Esophagus (tissue), 2 donors: ENCODE measurements at regions not wholly inside any gene's neighbourhood (a gene's known extent, or its start where the extent isn't known, plus 50 kb on each side); places are given as distances from the start of the nearest gene placed in this dataset.

ENCODE experiments used
- H3K27ac ChIP-seq, 2 donors: one replicate each; pipeline ENCODE4 v1.5.1; 2013; ENCODE audit warnings: low read depth in 2 of 2, mild to moderate bottlenecking in 2 of 2, inconsistent platforms in 1 of 2, low read length in 1 of 2, moderate library complexity in 1 of 2
- H3K27me3 ChIP-seq, 2 donors: one replicate each; pipeline ENCODE4 v1.6.1; 2013; ENCODE audit warnings: low read length in 2 of 2, control low read depth in 1 of 2, mild to moderate bottlenecking in 1 of 2; ENCODE audit not compliant: insufficient read depth in 2 of 2, control insufficient read depth in 1 of 2
- H3K36me3 ChIP-seq, 2 donors: one replicate each; pipeline ENCODE4 v1.6.1; 2013; ENCODE audit warnings: low read length in 1 of 2; ENCODE audit not compliant: control insufficient read depth in 2 of 2, insufficient read depth in 2 of 2
- H3K4me1 ChIP-seq, 2 donors: one replicate each; pipeline ENCODE4 v1.6.1; 2013; ENCODE audit warnings: low read length in 1 of 2; ENCODE audit not compliant: control insufficient read depth in 2 of 2, insufficient read depth in 2 of 2
- H3K4me3 ChIP-seq, 2 donors: one replicate each; pipeline ENCODE4 v1.5.1; 2013; ENCODE audit warnings: low read length in 2 of 2, mild to moderate bottlenecking in 2 of 2, low read depth in 1 of 2, moderate library complexity in 1 of 2
- H3K9me3 ChIP-seq, 2 donors: one replicate each; pipeline ENCODE4 v1.6.1; 2013; ENCODE audit warnings: mild to moderate bottlenecking in 2 of 2, low read depth in 1 of 2, low read length in 1 of 2, moderate library complexity in 1 of 2; ENCODE audit not compliant: control insufficient read depth in 2 of 2, insufficient read depth in 1 of 2
- WGBS, 2 donors: extraction: QIAGEN DNeasy Blood & Tissue Kit; methylation state at CpG; one replicate each; pipeline ENCODE4 v1.1.7; 2013; 5-methylcytosine and 5-hydroxymethylcytosine counted together
- donor health status: healthy with polysubstance abuse.
- donor health status: Bipolar disorder and iron deficiency.

GRCh38 chr3:144662729-144663128 is 691.1 kb downstream of the DIPK2A start:
- peaks cover 0 to 7% of the 10 kb centered on the region in 2 donors for H3K9me3 ChIP-seq
- H3K27ac ChIP-seq, result no peak overlapping the region
- H3K27me3 ChIP-seq, result no peaks in the 10 kb centered on the region
- WGBS, 2 donors, result 72 to 75% methylated on average over 3 of the region's 3 CpGs
- H3K36me3 ChIP-seq, result no peaks in the 10 kb centered on the region
- H3K4me3 ChIP-seq, result no peak overlapping the region
- H3K4me1 ChIP-seq, result no peaks in the 10 kb centered on the region

GRCh38 chr3:144663456-144664436 is 692.1 kb downstream of the DIPK2A start:
- Histone ChIP-seq H3K4me1 (no peaks in the 10 kb centered on the region), H3K36me3 (no peaks in the 10 kb centered on the region), H3K27me3 (no peaks in the 10 kb centered on the region), H3K9me3 (peaks cover 0 to 7% of the 10 kb centered on the region in 2 donors), H3K27ac (no peak overlapping the region), H3K4me3 (no peak overlapping the region)
- 74 to 81% methylated on average over 6 of the region's 6 CpGs for WGBS, 2 donors

GRCh38 chr3:144665567-144666053 is 694.0 kb downstream of the DIPK2A start:
- H3K27me3 ChIP-seq, result no peaks in the 10 kb centered on the region
- H3K36me3 ChIP-seq, result no peaks in the 10 kb centered on the region
- H3K9me3 ChIP-seq, result peaks cover 0 to 7% of the 10 kb centered on the region in 2 donors
- no peak overlapping the region for H3K27ac ChIP-seq
- H3K4me1 ChIP-seq, result no peaks in the 10 kb centered on the region
- no peak overlapping the region for H3K4me3 ChIP-seq
- 75 to 84% methylated on average over 1 of the region's 1 CpG for whole genome bisulfite sequencing, 2 donors

GRCh38 chr3:144670571-144670970 is 698.9 kb downstream of the DIPK2A start:
- Histone ChIP-seq H3K27me3 (no peaks in the 10 kb centered on the region), H3K27ac (no peak overlapping the region), H3K4me3 (no peak overlapping the region), H3K9me3 (peaks cover 0 to 1% of the 10 kb centered on the region in 2 donors), H3K36me3 (no peaks in the 10 kb centered on the region), H3K4me1 (no peaks in the 10 kb centered on the region)
- WGBS, 2 donors, result 92 to 94% methylated on average over 3 of the region's 3 CpGs

GRCh38 chr3:144677103-144677502 is 705.5 kb downstream of the DIPK2A start:
- Histone ChIP-seq H3K4me3 (no peak overlapping the region), H3K9me3 (no peaks in the 10 kb centered on the region), H3K36me3 (no peaks in the 10 kb centered on the region), H3K27ac (no peak overlapping the region), H3K27me3 (no peaks in the 10 kb centered on the region), H3K4me1 (no peaks in the 10 kb centered on the region)
- WGBS, 2 donors, result 59 to 61% methylated on average over 1 of the region's 1 CpG

- WGBS, 2 donors, result 90 to 92% methylated on average over 1 of the region's 1 CpG
- Histone ChIP-seq H3K27ac (no peak overlapping the region), H3K36me3 (no peaks in the 10 kb centered on the region), H3K27me3 (no peaks in the 10 kb centered on the region), H3K4me3 (no peak overlapping the region), H3K4me1 (no peaks in the 10 kb centered on the region), H3K9me3 (no peaks in the 10 kb centered on the region)
Measured at GRCh38 chr3:144683065-144683464, 711.4 kb downstream of the DIPK2A start.

- WGBS, 2 donors, result 80 to 81% methylated on average over 4 of the region's 4 CpGs
- H3K4me1 ChIP-seq, result no peaks in the 10 kb centered on the region
- H3K36me3 ChIP-seq, result no peaks in the 10 kb centered on the region
- H3K27ac ChIP-seq, result no peak overlapping the region
- H3K27me3 ChIP-seq, result no peaks in the 10 kb centered on the region
- H3K4me3 ChIP-seq, result no peak overlapping the region
- no peaks in the 10 kb centered on the region for H3K9me3 ChIP-seq
Measured at GRCh38 chr3:144687862-144688261, 716.2 kb downstream of the DIPK2A start.

GRCh38 chr3:144692488-144692887 is 720.9 kb downstream of the DIPK2A start:
- no peak overlapping the region for H3K4me3 ChIP-seq
- no peaks in the 10 kb centered on the region for H3K27me3 ChIP-seq
- 85% methylated on average over 4 of the region's 4 CpGs for WGBS, 2 donors
- no peaks in the 10 kb centered on the region for H3K36me3 ChIP-seq
- H3K9me3 ChIP-seq, result no peaks in the 10 kb centered on the region
- no peak overlapping the region for H3K27ac ChIP-seq
- H3K4me1 ChIP-seq, result no peaks in the 10 kb centered on the region

- H3K27ac ChIP-seq, result no peak overlapping the region
- H3K36me3 ChIP-seq, result no peaks in the 10 kb centered on the region
- H3K9me3 ChIP-seq, result no peaks in the 10 kb centered on the region
- WGBS, 2 donors, result 50 to 78% methylated on average over 1 of the region's 1 CpG
- no peaks in the 10 kb centered on the region for H3K4me1 ChIP-seq
- no peak overlapping the region for H3K4me3 ChIP-seq
- no peaks in the 10 kb centered on the region for H3K27me3 ChIP-seq
Measured at GRCh38 chr3:144708437-144708836, 736.8 kb downstream of the DIPK2A start.

- Histone ChIP-seq H3K4me1 (no peaks in the 10 kb centered on the region), H3K27me3 (no peaks in the 10 kb centered on the region), H3K27ac (no peak overlapping the region), H3K4me3 (no peak overlapping the region), H3K9me3 (no peaks in the 10 kb centered on the region), H3K36me3 (no peaks in the 10 kb centered on the region)
- WGBS, 2 donors, result 93 to 95% methylated on average over 7 of the region's 7 CpGs
Measured at GRCh38 chr3:144737281-144737680, 765.7 kb downstream of the DIPK2A start.
